Bronchial epithelial cell (primary cell): ENCODE measurements at regions not wholly inside any gene's neighbourhood (a gene's known extent, or its start where the extent isn't known, plus 50 kb on each side); places are given as distances from the start of the nearest gene placed in this dataset.
"Not testable (repeated sequence)": the region's sequence is repeated elsewhere in the genome, so short reads cannot be mapped to it uniquely, and the experiment has no call there.

ENCODE experiments used
- DNase-seq: peaks from one replicate; pipeline ENCODE4 v3.0.0-alpha.2; 2010; ENCODE audit warnings: low read depth
- FAIRE-seq: peaks from 2 replicates; lab custom pipeline; 2011; peaks lifted over from hg19 to GRCh38; lab: Jason Lieb, UNC
- H3K27me3 ChIP-seq: 2 replicates; pipeline ENCODE4 v1.5.1; 2011; ENCODE audit warnings: low read length; ENCODE audit not compliant: control insufficient read depth, insufficient read depth
- H3K36me3 ChIP-seq: 2 replicates; pipeline ENCODE4 v1.5.1; 2011; ENCODE audit warnings: low read length; ENCODE audit not compliant: control insufficient read depth, insufficient read depth
- H3K4me3 ChIP-seq: 2 replicates; pipeline ENCODE4 v1.5.1; 2011; ENCODE audit warnings: mild to moderate bottlenecking, low read depth, low read length, control low read depth
- CTCF ChIP-seq: IDR thresholded peaks from 2 replicates; pipeline ENCODE4 v1.5.1; 2011; ENCODE audit warnings: mild to moderate bottlenecking, moderate library complexity, low read length, control low read depth, inconsistent platforms; ENCODE audit not compliant: insufficient read depth, severe bottlenecking

- H3K4me3 ChIP-seq, result no peak overlapping the region
- TF ChIP-seq CTCF, result no peak
- FAIRE-seq, result no peak
These were observed 213.0 kb upstream of the TMEFF2 start for GRCh38 chr2:192407692-192408091.

GRCh38 chr2:192398236-192398635 is 203.5 kb upstream of the TMEFF2 start:
- FAIRE-seq (no peak), DNase-seq (no peak)
- no peak for TF ChIP-seq CTCF
- no peaks in the 10 kb centered on the region for H3K36me3 ChIP-seq
- no peak overlapping the region for H3K4me3 ChIP-seq
- H3K27me3 ChIP-seq, result no peaks in the 10 kb centered on the region

More at GRCh38 chr2:192407692-192408091, 213.0 kb upstream of the TMEFF2 start:
- H3K36me3 ChIP-seq, result no peaks in the 10 kb centered on the region
- DNase-seq, result no peak
- H3K27me3 ChIP-seq, result no peaks in the 10 kb centered on the region

GRCh38 chr2:192394605-192395004 is 199.9 kb upstream of the TMEFF2 start:
- FAIRE-seq, result no peak
- TF ChIP-seq CTCF, result no peak

GRCh38 chr2:192391041-192391440 is 196.3 kb upstream of the TMEFF2 start:
- H3K27me3 ChIP-seq, result no peaks in the 10 kb centered on the region
- no peak overlapping the region for H3K4me3 ChIP-seq
- DNase-seq (no peak), FAIRE-seq (no peak)
- no peak for TF ChIP-seq CTCF
- H3K36me3 ChIP-seq, result no peaks in the 10 kb centered on the region

More at GRCh38 chr2:192394605-192395004, 199.9 kb upstream of the TMEFF2 start:
- DNase-seq, result no peak
- Histone ChIP-seq H3K27me3 (no peaks in the 10 kb centered on the region), H3K36me3 (no peaks in the 10 kb centered on the region), H3K4me3 (no peak overlapping the region)

- Histone ChIP-seq H3K27me3 (no peaks in the 10 kb centered on the region), H3K36me3 (no peaks in the 10 kb centered on the region), H3K4me3 (no peak overlapping the region)
- DNase-seq (peak; percentile 49), FAIRE-seq (no peak)
- TF ChIP-seq CTCF, result no peak
These were observed 195.7 kb upstream of the TMEFF2 start for GRCh38 chr2:192390401-192390800.

- not testable (repeated sequence) for H3K36me3 ChIP-seq, H3K27me3 ChIP-seq, FAIRE-seq, H3K4me3 ChIP-seq, DNase-seq
These were observed 189.5 kb upstream of the TMEFF2 start for GRCh38 chr2:192384191-192384590.
